ENCODE measurements at regions not wholly inside any gene's neighbourhood (a gene's known extent, or its start where the extent isn't known, plus 50 kb on each side); places are given as distances from the start of the nearest gene placed in this dataset.

DNA sequence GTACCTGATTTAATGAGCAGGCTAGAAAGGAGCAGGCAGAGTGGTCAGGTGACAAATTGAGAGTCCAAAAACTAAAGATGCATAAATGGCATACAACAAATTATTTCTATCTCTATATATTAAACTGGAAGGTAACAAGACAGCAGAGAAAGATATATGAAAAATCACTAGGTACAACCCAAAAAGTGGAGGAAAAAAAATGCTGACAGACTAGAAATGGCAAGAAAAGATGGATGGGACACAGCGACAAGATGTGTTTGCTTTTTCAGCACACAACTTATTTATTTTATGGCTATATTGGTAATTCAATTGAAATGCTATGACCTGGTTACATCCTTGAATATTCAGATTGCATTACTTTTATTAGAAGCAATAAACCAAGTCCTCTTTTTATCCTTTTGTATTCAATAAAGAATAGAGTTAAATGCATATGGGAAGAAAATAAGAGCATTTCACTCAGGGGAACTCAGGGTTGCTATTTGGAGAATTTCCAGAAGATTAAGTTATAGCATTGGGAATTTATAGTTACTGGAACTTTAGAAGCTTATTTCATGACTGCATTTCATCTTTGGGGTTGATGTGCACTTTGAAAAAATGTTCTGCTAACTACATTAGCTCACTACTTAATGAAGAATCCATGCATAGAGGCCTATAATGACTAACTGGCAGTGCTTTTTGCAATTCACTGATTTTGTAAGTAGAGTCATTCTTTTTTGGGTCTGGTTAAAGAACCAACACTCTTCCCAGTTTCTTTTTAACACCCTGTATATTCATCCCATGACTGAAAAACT lies 566.6 kb upstream of the TUSC1 start:
- H3K27me3 Mint-ChIP-seq (ENCODE audit: unreplicated experiment), result no peaks in the 10 kb centered on the region

DNA sequence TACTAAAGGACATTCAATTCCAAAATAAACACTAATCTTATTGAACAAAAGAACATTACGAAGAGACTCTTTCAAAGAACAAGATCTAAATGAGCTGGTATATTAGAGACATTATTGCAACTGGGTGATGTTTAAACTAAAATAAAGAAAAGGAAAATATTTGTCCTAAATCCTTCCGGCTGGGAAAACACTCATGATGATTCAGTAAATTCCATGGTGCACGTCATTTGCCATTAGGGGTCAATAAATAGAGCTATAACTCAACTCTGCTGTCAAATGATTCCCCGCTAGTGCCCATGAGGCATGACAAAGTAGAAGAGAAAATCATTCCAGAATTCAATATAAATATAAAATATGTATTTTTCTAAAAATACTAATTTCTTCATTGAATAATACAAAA lies 565.5 kb upstream of the TUSC1 start:
- Mint-ChIP-seq H3K36me3 (ENCODE audit: unreplicated experiment) (no peaks in the 10 kb centered on the region), H3K27me3 (ENCODE audit: unreplicated experiment) (no peaks in the 10 kb centered on the region), H3K4me1 (ENCODE audit: unreplicated experiment) (peaks cover 76% of the 10 kb centered on the region), H3K9me3 (ENCODE audit: unreplicated experiment) (peaks cover 5% of the 10 kb centered on the region), H3K27ac (ENCODE audit: unreplicated experiment) (peak overlapping the region; percentile 95), H3K4me3 (ENCODE audit: unreplicated experiment) (peak overlapping the region; percentile 8)
- no peak for DNase-seq (ENCODE audit: extremely low spot score, unreplicated experiment)
- TF ChIP-seq, protein P1, sequence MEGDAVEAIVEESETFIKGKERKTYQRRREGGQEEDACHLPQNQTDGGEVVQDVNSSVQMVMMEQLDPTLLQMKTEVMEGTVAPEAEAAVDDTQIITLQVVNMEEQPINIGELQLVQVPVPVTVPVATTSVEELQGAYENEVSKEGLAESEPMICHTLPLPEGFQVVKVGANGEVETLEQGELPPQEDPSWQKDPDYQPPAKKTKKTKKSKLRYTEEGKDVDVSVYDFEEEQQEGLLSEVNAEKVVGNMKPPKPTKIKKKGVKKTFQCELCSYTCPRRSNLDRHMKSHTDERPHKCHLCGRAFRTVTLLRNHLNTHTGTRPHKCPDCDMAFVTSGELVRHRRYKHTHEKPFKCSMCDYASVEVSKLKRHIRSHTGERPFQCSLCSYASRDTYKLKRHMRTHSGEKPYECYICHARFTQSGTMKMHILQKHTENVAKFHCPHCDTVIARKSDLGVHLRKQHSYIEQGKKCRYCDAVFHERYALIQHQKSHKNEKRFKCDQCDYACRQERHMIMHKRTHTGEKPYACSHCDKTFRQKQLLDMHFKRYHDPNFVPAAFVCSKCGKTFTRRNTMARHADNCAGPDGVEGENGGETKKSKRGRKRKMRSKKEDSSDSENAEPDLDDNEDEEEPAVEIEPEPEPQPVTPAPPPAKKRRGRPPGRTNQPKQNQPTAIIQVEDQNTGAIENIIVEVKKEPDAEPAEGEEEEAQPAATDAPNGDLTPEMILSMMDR (IDR thresholded peaks at IDR 0.05), result no peak

More for the DNA sequence above, 566.6 kb upstream of the TUSC1 start:
- H3K4me3 Mint-ChIP-seq (ENCODE audit: unreplicated experiment), result no peak overlapping the region
- H3K4me1 Mint-ChIP-seq (ENCODE audit: unreplicated experiment), result peaks cover 65% of the 10 kb centered on the region
- TF ChIP-seq, protein P1 (IDR thresholded peaks at IDR 0.05), result no peak
- peak overlapping the region; percentile 73 for H3K27ac Mint-ChIP-seq (ENCODE audit: unreplicated experiment)
- peaks cover 7% of the 10 kb centered on the region for H3K36me3 Mint-ChIP-seq (ENCODE audit: unreplicated experiment)
- no peak for DNase-seq (ENCODE audit: extremely low spot score, unreplicated experiment)
- peaks cover 13% of the 10 kb centered on the region for H3K9me3 Mint-ChIP-seq (ENCODE audit: unreplicated experiment)

DNA sequence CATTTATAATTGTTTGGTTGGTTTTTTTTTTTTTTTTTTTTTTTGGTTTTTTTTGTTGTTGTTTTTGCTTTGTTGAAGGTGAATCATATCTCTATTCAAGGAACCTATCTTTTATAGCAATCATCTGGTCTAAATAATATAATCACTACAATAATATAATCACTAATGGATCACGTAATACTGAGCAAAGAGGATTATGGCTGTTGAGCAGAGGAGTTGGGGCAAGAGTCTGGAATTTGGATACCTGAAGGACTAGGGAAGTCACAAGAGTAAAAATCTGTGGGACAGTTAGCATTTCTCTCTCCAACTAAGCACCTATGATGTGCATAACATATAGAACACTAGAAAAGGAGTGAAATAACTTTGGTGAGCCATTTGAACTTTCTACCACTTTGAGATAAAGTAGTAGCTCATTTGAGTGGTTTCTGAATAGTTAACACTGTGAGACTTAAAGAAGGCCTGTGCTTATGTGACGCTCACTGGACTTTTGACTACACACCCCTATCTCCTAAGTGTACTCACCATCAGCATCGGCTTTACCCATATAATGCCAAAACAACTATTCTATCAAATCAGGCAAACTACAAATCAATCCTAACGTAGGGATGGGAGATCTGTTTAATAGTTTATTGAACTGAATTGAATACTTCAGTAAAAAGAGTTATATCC lies 564.9 kb upstream of the TUSC1 start:
- peak overlapping the region; percentile 8 for H3K4me3 Mint-ChIP-seq (ENCODE audit: unreplicated experiment)
- H3K27ac Mint-ChIP-seq (ENCODE audit: unreplicated experiment), result peak overlapping the region; percentile 95
- TF ChIP-seq, protein P1 (IDR thresholded peaks at IDR 0.05), result no peak
- peaks cover 74% of the 10 kb centered on the region for H3K4me1 Mint-ChIP-seq (ENCODE audit: unreplicated experiment)
- no peaks in the 10 kb centered on the region for H3K36me3 Mint-ChIP-seq (ENCODE audit: unreplicated experiment)
- DNase-seq (ENCODE audit: extremely low spot score, unreplicated experiment), result no peak
- H3K27me3 Mint-ChIP-seq (ENCODE audit: unreplicated experiment), result no peaks in the 10 kb centered on the region
- no peaks in the 10 kb centered on the region for H3K9me3 Mint-ChIP-seq (ENCODE audit: unreplicated experiment)

DNA sequence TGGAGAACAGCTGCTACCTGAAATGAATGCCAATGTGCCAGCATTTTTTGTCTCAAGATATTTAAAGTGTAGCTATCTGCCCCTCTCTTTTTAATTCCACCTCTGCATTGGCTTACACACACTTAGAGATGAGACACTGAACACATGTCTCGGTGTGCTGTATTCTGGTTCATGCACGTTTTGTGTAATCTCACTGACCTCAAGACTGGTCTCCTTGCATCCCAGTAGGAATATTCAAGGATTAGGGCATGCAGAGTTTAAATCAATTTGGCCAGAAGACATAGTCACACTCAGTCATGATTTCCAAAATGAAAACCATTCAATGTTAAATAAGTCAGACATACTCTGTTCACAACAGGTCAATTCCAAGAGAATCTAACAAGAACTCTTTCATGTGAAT lies 561.8 kb upstream of the TUSC1 start:
- peak overlapping the region; percentile 27 for H3K27ac Mint-ChIP-seq (ENCODE audit: unreplicated experiment)
- no peak for DNase-seq (ENCODE audit: extremely low spot score, unreplicated experiment)
- no peak overlapping the region for H3K4me3 Mint-ChIP-seq (ENCODE audit: unreplicated experiment)
- TF ChIP-seq, protein P1 (IDR thresholded peaks at IDR 0.05), result no peak
- no peaks in the 10 kb centered on the region for H3K36me3 Mint-ChIP-seq (ENCODE audit: unreplicated experiment)
- H3K4me1 Mint-ChIP-seq (ENCODE audit: unreplicated experiment), result peaks cover 69% of the 10 kb centered on the region
- no peaks in the 10 kb centered on the region for H3K27me3 Mint-ChIP-seq (ENCODE audit: unreplicated experiment)
- no peaks in the 10 kb centered on the region for H3K9me3 Mint-ChIP-seq (ENCODE audit: unreplicated experiment)

DNA sequence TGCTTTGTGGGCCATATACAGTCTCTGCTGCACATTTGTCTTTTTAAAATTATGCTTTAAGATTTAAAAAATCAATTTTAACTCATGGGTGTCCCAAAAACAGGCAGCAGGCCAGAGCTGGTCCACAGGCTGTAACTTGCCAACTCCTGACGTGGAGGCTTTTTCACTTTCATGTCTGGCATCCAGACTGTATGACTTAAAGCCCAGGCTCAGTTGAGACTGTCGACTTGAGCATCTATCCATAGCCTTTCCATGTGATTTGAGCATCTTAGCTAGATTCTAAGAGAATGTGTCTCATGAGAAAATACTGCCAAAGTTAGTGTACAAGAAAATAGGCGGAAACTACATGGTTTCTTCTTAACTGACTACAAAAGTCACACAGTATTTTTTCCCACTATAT lies 559.0 kb upstream of the TUSC1 start:
- no peak for DNase-seq (ENCODE audit: extremely low spot score, unreplicated experiment)
- Mint-ChIP-seq H3K4me1 (ENCODE audit: unreplicated experiment) (peaks cover 51% of the 10 kb centered on the region), H3K27ac (ENCODE audit: unreplicated experiment) (no peak overlapping the region)

More for the DNA sequence above, 559.0 kb upstream of the TUSC1 start:
- Mint-ChIP-seq H3K9me3 (ENCODE audit: unreplicated experiment) (peaks cover 5% of the 10 kb centered on the region), H3K27me3 (ENCODE audit: unreplicated experiment) (no peaks in the 10 kb centered on the region), H3K4me3 (ENCODE audit: unreplicated experiment) (no peak overlapping the region), H3K36me3 (ENCODE audit: unreplicated experiment) (no peaks in the 10 kb centered on the region)
- TF ChIP-seq, protein P1 (IDR thresholded peaks at IDR 0.05), result no peak

Data from osteocyte (in vitro differentiated cells).